ENCODE measurements at regions not wholly inside any gene's neighbourhood (a gene's known extent, or its start where the extent isn't known, plus 50 kb on each side); places are given as distances from the start of the nearest gene placed in this dataset.

GRCh38 chr2:200066417-200066816 lies 111.0 kb downstream of the MAIP1 start:
- intact Hi-C loops (cut with micrococcal nuclease) (no loop called here), dilution Hi-C loops (cut with MboI; ENCODE audit: extremely low pct_ligation_motif_present, low sequenced_read_pairs) (no loop called here)
- H3K27ac ChIP-seq (ENCODE audit: insufficient read depth, low read depth, low read length): no peak overlapping the region
- no peaks in the 10 kb centered on the region for H4K20me1 ChIP-seq (replicated peaks; ENCODE audit: control insufficient read depth, extremely low read depth, insufficient read depth, low read length)
- ChIA-PET CTCF (no interaction called here), POLR2A (no interaction called here)
- no peak overlapping the region for H3K9ac ChIP-seq (replicated peaks; ENCODE audit: extremely low read depth, insufficient read depth, low read length)
- no peak for TF ChIP-seq JUN (IDR thresholded peaks at IDR 0.05; ENCODE audit: borderline replicate concordance, insufficient read depth, insufficient read length, low read depth)
- no peak for TF ChIP-seq EZH2 (IDR thresholded peaks at IDR 0.05; ENCODE audit: borderline replicate concordance, low read depth, low read length, severe bottlenecking)
- TF ChIP-seq GATA2 (IDR thresholded peaks at IDR 0.05; ENCODE audit: insufficient read depth, insufficient read length, low read depth, low read length): no peak
- TF ChIP-seq, protein P1, sequence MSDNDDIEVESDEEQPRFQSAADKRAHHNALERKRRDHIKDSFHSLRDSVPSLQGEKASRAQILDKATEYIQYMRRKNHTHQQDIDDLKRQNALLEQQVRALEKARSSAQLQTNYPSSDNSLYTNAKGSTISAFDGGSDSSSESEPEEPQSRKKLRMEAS (IDR thresholded peaks at IDR 0.05; ENCODE audit: insufficient read depth, insufficient read length): no peak
- TF ChIP-seq FOS (IDR thresholded peaks at IDR 0.05; ENCODE audit: borderline replicate concordance, insufficient read depth, low read length): no peak
- no peak for TF ChIP-seq POLR2AphosphoS5 (IDR thresholded peaks at IDR 0.05; ENCODE audit: insufficient read depth, low read depth, low read length)
- TF ChIP-seq CTCF (IDR thresholded peaks at IDR 0.05; ENCODE audit: extremely low read depth in 1 of 2, insufficient read depth in 1 of 2, low read depth in 1 of 2, low read length in 2 of 2): no peak
- TF ChIP-seq MYC (IDR thresholded peaks at IDR 0.05; ENCODE audit: low read depth, low read length): no peak
- no peak for TF ChIP-seq POLR2A (IDR thresholded peaks at IDR 0.05; ENCODE audit: low read depth, low read length)
- H3K27me3 ChIP-seq (ENCODE audit: control insufficient read depth in 2 of 2, insufficient read depth in 2 of 2, low read length in 2 of 2): peaks cover 0 to 5% of the 10 kb centered on the region in 2 experiments
- H3K79me2 ChIP-seq (ENCODE audit: control insufficient read depth, insufficient read depth, low read length): no peaks in the 10 kb centered on the region
- no TSS peak for BruUV-seq (replicated peaks)
- H2AFZ ChIP-seq (ENCODE audit: low read depth, low read length): no peak overlapping the region
- DNase-seq (ENCODE audit: low read depth, low spot score) (no peak), FAIRE-seq (no peak)
- H3K9me3 ChIP-seq (replicated peaks; ENCODE audit: control insufficient read depth, insufficient read depth, low read length): no peaks in the 10 kb centered on the region
- no peaks in the 10 kb centered on the region for H3K4me1 ChIP-seq (ENCODE audit: control insufficient read depth, extremely low read depth, insufficient read depth, low read length)
- no peaks in the 10 kb centered on the region for H3K9me1 ChIP-seq (replicated peaks; ENCODE audit: control insufficient read depth, extremely low read depth, insufficient read depth, low read length)
- no peaks in the 10 kb centered on the region for H3K36me3 ChIP-seq (ENCODE audit: control insufficient read depth in 2 of 2, extremely low read depth in 1 of 2, insufficient read depth in 2 of 2, low read length in 2 of 2)
- H3K4me3 ChIP-seq (replicated peaks in 1 of 3; ENCODE audit: insufficient read depth in 1 of 3, low read depth in 1 of 3, low read length in 3 of 3): no peak overlapping the region
- no peak overlapping the region for H3K4me2 ChIP-seq (ENCODE audit: insufficient read depth, low read length)

Measured in endothelial cell of umbilical vein (primary cell).